ENCODE measurements at regions not wholly inside any gene's neighbourhood (a gene's known extent, or its start where the extent isn't known, plus 50 kb on each side); places are given as distances from the start of the nearest gene placed in this dataset.

DNA sequence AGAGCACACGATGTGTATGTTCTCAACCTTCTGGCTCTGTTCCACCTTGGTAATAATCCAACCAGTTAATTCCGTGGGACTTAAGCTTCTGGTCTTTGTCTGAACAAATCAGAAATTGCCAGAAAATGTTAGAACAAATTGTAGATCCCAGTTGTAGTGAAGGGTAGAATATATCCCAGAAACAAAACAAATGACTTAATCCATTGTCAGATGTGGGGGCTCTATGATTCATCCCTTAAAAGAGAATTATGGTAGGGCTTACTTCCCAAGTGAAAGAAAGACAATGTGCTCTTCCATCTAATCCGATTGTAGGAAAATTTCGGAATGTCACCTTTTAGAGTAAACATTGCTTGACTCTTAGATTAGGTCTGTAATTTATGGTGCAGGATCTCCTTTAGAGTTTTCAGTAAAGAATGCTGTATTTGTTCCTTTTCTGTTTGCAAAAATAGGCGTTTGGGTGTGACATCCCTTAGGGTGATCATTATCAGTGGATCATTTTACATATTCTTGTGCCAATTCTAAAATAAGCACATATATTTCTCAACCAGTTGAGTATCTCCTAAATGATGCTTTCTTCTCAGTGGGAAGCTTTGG is 234.5 kb upstream of the ZNF217 start:
- DNase-seq, result peak; percentile 95
- Histone ChIP-seq H3K9me3 (replicated peaks; ENCODE audit: control insufficient read depth, low read depth, low read length) (no peaks in the 10 kb centered on the region), H3K36me3 (ENCODE audit: control insufficient read depth, insufficient read depth, low read length) (no peaks in the 10 kb centered on the region), H3K4me3 (ENCODE audit: low read length) (peak overlapping the region; percentile 9), H3K4me1 (ENCODE audit: control insufficient read depth, insufficient read depth, low read length) (peaks cover 8% of the 10 kb centered on the region), H3K27me3 (ENCODE audit: control insufficient read depth, insufficient read depth, low read length) (no peaks in the 10 kb centered on the region), H3K27ac (ENCODE audit: low read length) (peak overlapping the region; percentile 95)
- no CpG with 5 or more reads among the region's 5 CpGs for WGBS (ENCODE audit: insufficient coverage)

DNA sequence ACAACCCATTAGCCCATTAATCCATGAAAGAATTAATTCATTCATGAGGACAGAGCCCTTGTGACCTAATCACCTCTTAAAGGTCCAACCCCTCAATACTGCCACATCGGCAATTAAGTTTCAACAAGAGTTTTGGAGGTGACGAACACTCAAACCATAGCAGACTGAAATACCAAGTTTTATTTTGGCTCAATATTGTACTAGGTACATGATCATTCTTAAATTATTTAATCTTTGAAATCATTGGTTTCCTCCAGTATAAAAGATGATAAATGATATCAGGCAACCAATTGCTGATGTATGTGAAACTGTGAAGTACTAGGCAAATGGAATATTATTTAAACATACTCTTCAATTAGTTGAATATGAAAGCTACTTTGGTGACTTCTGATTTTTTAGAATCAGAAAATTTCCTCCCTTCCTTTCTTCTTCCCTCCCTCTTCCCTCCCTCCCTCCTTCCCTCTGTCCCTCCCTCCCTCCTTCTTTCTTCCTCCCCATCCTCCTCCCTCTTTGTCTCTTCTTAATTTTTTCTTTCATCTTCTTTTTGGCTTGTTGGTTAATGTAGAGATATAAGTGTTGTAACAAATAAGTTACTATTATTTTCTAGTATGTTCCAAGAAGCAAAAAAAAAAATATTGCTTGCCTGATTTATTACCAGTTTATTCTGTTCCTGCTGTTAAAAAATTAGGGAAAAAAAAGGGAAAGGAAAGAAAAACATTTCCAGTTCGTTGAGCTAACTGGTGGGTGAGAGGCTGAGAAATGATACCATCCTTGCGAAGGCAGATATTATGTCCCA is 233.9 kb upstream of the ZNF217 start:
- Histone ChIP-seq H3K27ac (ENCODE audit: low read length) (peak overlapping the region; percentile 95), H3K27me3 (ENCODE audit: control insufficient read depth, insufficient read depth, low read length) (no peaks in the 10 kb centered on the region), H3K36me3 (ENCODE audit: control insufficient read depth, insufficient read depth, low read length) (no peaks in the 10 kb centered on the region), H3K4me1 (ENCODE audit: control insufficient read depth, insufficient read depth, low read length) (peaks cover 8% of the 10 kb centered on the region), H3K9me3 (replicated peaks; ENCODE audit: control insufficient read depth, low read depth, low read length) (no peaks in the 10 kb centered on the region), H3K4me3 (ENCODE audit: low read length) (no peak overlapping the region)
- no peak for DNase-seq
- no CpG with 5 or more reads among the region's 4 CpGs for WGBS (ENCODE audit: insufficient coverage)

GRCh38 chr20:53826597-53827291 is 233.1 kb upstream of the ZNF217 start:
- H3K27ac ChIP-seq (ENCODE audit: low read length), result no peak overlapping the region
- H3K36me3 ChIP-seq (ENCODE audit: control insufficient read depth, insufficient read depth, low read length), result no peaks in the 10 kb centered on the region
- peak; percentile 55 for DNase-seq
- H3K4me1 ChIP-seq (ENCODE audit: control insufficient read depth, insufficient read depth, low read length), result peaks cover 8% of the 10 kb centered on the region
- 93% methylated on average over 3 of the region's 5 CpGs for WGBS (ENCODE audit: insufficient coverage)
- H3K9me3 ChIP-seq (replicated peaks; ENCODE audit: control insufficient read depth, low read depth, low read length), result no peaks in the 10 kb centered on the region
- H3K27me3 ChIP-seq (ENCODE audit: control insufficient read depth, insufficient read depth, low read length), result no peaks in the 10 kb centered on the region
- no peak overlapping the region for H3K4me3 ChIP-seq (ENCODE audit: low read length)

- no peaks in the 10 kb centered on the region for H3K9me3 ChIP-seq (replicated peaks; ENCODE audit: control insufficient read depth, low read depth, low read length)
- H3K27me3 ChIP-seq (ENCODE audit: control insufficient read depth, insufficient read depth, low read length), result no peaks in the 10 kb centered on the region
- H3K36me3 ChIP-seq (ENCODE audit: control insufficient read depth, insufficient read depth, low read length), result no peaks in the 10 kb centered on the region
- H3K27ac ChIP-seq (ENCODE audit: low read length), result no peak overlapping the region
- no peak overlapping the region for H3K4me3 ChIP-seq (ENCODE audit: low read length)
- peaks cover 8% of the 10 kb centered on the region for H3K4me1 ChIP-seq (ENCODE audit: control insufficient read depth, insufficient read depth, low read length)
- DNase-seq, result no peak
- no CpG with 5 or more reads among the region's 2 CpGs for WGBS (ENCODE audit: insufficient coverage)
Measured at GRCh38 chr20:53826090-53826489, 232.5 kb upstream of the ZNF217 start.

- Histone ChIP-seq H3K4me3 (ENCODE audit: low read length) (no peak overlapping the region), H3K27ac (ENCODE audit: low read length) (no peak overlapping the region), H3K4me1 (ENCODE audit: control insufficient read depth, insufficient read depth, low read length) (peaks cover 8% of the 10 kb centered on the region), H3K36me3 (ENCODE audit: control insufficient read depth, insufficient read depth, low read length) (no peaks in the 10 kb centered on the region), H3K27me3 (ENCODE audit: control insufficient read depth, insufficient read depth, low read length) (no peaks in the 10 kb centered on the region), H3K9me3 (replicated peaks; ENCODE audit: control insufficient read depth, low read depth, low read length) (no peaks in the 10 kb centered on the region)
- no CpG with 5 or more reads among the region's 4 CpGs for WGBS (ENCODE audit: insufficient coverage)
- DNase-seq, result no peak
Measured at GRCh38 chr20:53825282-53825681, 231.6 kb upstream of the ZNF217 start.

DNA sequence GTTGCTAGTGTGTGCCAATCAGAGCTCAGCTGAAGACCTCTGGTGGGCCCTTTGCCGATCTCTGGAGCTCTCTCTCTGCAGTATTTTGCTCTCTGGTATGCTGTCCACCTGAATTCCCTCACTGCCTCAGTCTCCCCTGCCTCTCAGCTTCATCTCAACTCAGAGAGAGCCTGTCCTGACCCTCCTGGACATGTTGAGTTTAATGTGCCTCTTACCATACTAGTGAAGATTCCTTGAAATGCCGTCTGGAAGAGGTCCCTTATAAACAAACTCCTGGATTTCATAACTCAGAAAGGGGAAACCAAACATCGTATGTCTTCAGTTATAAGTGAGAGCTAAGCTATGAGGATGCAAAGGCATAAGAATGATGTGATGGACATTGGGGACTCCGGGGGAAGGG is 231.1 kb upstream of the ZNF217 start:
- no peak for DNase-seq
- no peaks in the 10 kb centered on the region for H3K27me3 ChIP-seq (ENCODE audit: control insufficient read depth, insufficient read depth, low read length)
- H3K27ac ChIP-seq (ENCODE audit: low read length), result no peak overlapping the region
- WGBS (ENCODE audit: insufficient coverage), result 40% methylated on average over 1 of the region's 4 CpGs
- peaks cover 6% of the 10 kb centered on the region for H3K4me1 ChIP-seq (ENCODE audit: control insufficient read depth, insufficient read depth, low read length)
- H3K36me3 ChIP-seq (ENCODE audit: control insufficient read depth, insufficient read depth, low read length), result no peaks in the 10 kb centered on the region
- H3K9me3 ChIP-seq (replicated peaks; ENCODE audit: control insufficient read depth, low read depth, low read length), result no peaks in the 10 kb centered on the region
- no peak overlapping the region for H3K4me3 ChIP-seq (ENCODE audit: low read length)

- 86% methylated on average over 5 of the region's 6 CpGs for WGBS (ENCODE audit: insufficient coverage)
Measured at GRCh38 chr20:53823121-53823764, 229.6 kb upstream of the ZNF217 start.

DNA sequence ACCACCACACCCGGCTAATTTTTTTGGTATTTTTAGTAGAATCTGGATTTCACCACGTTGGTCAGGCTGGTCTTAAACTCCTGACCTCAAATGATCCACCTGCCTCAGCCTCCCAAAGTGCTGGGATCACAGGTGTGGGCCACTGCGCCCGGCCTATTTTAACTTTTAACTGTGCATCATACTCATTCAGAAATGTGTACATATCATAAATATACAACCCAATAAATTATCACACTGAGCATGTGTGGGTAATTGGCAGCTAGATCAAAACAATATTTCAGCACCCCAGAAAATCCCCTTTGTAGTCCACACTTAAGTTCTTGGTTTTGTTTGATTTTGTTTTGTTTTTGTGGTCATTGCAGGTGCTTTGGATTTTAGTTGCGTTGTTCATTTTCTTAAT is 228.9 kb upstream of the ZNF217 start:
- no CpG with 5 or more reads among the region's 5 CpGs for WGBS (ENCODE audit: insufficient coverage)
- H3K4me1 ChIP-seq (ENCODE audit: control insufficient read depth, insufficient read depth, low read length), result no peaks in the 10 kb centered on the region
- DNase-seq, result no peak

More at GRCh38 chr20:53823121-53823764, 229.6 kb upstream of the ZNF217 start:
- DNase-seq, result no peak
- H3K4me3 ChIP-seq (ENCODE audit: low read length), result no peak overlapping the region
- no peaks in the 10 kb centered on the region for H3K36me3 ChIP-seq (ENCODE audit: control insufficient read depth, insufficient read depth, low read length)
- H3K9me3 ChIP-seq (replicated peaks; ENCODE audit: control insufficient read depth, low read depth, low read length), result peaks cover 5% of the 10 kb centered on the region
- no peaks in the 10 kb centered on the region for H3K4me1 ChIP-seq (ENCODE audit: control insufficient read depth, insufficient read depth, low read length)
- no peaks in the 10 kb centered on the region for H3K27me3 ChIP-seq (ENCODE audit: control insufficient read depth, insufficient read depth, low read length)
- H3K27ac ChIP-seq (ENCODE audit: low read length), result no peak overlapping the region

GRCh38 chr20:53819973-53820451 is 226.4 kb upstream of the ZNF217 start:
- no peak overlapping the region for H3K27ac ChIP-seq (ENCODE audit: low read length)
- DNase-seq, result no peak
- no peak overlapping the region for H3K4me3 ChIP-seq (ENCODE audit: low read length)
- 95% methylated on average over 7 of the region's 7 CpGs for WGBS (ENCODE audit: insufficient coverage)
- H3K4me1 ChIP-seq (ENCODE audit: control insufficient read depth, insufficient read depth, low read length), result no peaks in the 10 kb centered on the region
- H3K27me3 ChIP-seq (ENCODE audit: control insufficient read depth, insufficient read depth, low read length), result no peaks in the 10 kb centered on the region
- no peaks in the 10 kb centered on the region for H3K36me3 ChIP-seq (ENCODE audit: control insufficient read depth, insufficient read depth, low read length)
- peaks cover 5% of the 10 kb centered on the region for H3K9me3 ChIP-seq (replicated peaks; ENCODE audit: control insufficient read depth, low read depth, low read length)

More for the DNA sequence above, 228.9 kb upstream of the ZNF217 start:
- Histone ChIP-seq H3K36me3 (ENCODE audit: control insufficient read depth, insufficient read depth, low read length) (no peaks in the 10 kb centered on the region), H3K27me3 (ENCODE audit: control insufficient read depth, insufficient read depth, low read length) (no peaks in the 10 kb centered on the region), H3K4me3 (ENCODE audit: low read length) (no peak overlapping the region), H3K27ac (ENCODE audit: low read length) (no peak overlapping the region), H3K9me3 (replicated peaks; ENCODE audit: control insufficient read depth, low read depth, low read length) (peaks cover 5% of the 10 kb centered on the region)

All from muscle of leg (tissue), 3 donors.